ENCODE measurements at regions not wholly inside any gene's neighbourhood (a gene's known extent, or its start where the extent isn't known, plus 50 kb on each side); places are given as distances from the start of the nearest gene placed in this dataset.

GRCh38 chr6:87847135-87847829 lies 145.2 kb upstream of the AKIRIN2 start:
- DNase-seq: no peak

- DNase-seq: no peak
Observed at GRCh38 chr6:87846434-87846833, 144.4 kb upstream of the AKIRIN2 start.

GRCh38 chr6:87840324-87840723 lies 138.3 kb upstream of the AKIRIN2 start:
- DNase-seq: no peak

GRCh38 chr6:87837876-87838275 lies 135.8 kb upstream of the AKIRIN2 start:
- DNase-seq: no peak

- no peak for DNase-seq
Observed at GRCh38 chr6:87837444-87837843, 135.4 kb upstream of the AKIRIN2 start.

GRCh38 chr6:87832025-87832825 lies 130.2 kb upstream of the AKIRIN2 start:
- peak; percentile 97 for DNase-seq

- DNase-seq: no peak
Observed at GRCh38 chr6:87830907-87831306, 128.9 kb upstream of the AKIRIN2 start.

GRCh38 chr6:87829622-87830121 lies 127.6 kb upstream of the AKIRIN2 start:
- no peak for DNase-seq

GRCh38 chr6:87828044-87828443 lies 126.0 kb upstream of the AKIRIN2 start:
- DNase-seq: no peak

GRCh38 chr6:87827346-87827745 lies 125.3 kb upstream of the AKIRIN2 start:
- DNase-seq: no peak

- no peak for DNase-seq
Observed at GRCh38 chr6:87826424-87826823, 124.4 kb upstream of the AKIRIN2 start.

GRCh38 chr6:87825821-87826221 lies 123.8 kb upstream of the AKIRIN2 start:
- no peak for DNase-seq

- DNase-seq: no peak
Observed at GRCh38 chr6:87824958-87825491, 123.0 kb upstream of the AKIRIN2 start.

GRCh38 chr6:87822011-87822410 lies 120.0 kb upstream of the AKIRIN2 start:
- DNase-seq: no peak

- no peak for DNase-seq
Observed at GRCh38 chr6:87820343-87820984, 118.4 kb upstream of the AKIRIN2 start.

- no peak for DNase-seq
Observed at GRCh38 chr6:87817183-87817582, 115.2 kb upstream of the AKIRIN2 start.

- DNase-seq: no peak
Observed at GRCh38 chr6:87815449-87815848, 113.4 kb upstream of the AKIRIN2 start.

GRCh38 chr6:87808005-87808757 lies 106.1 kb upstream of the AKIRIN2 start:
- DNase-seq: no peak

- no peak for DNase-seq
Observed at GRCh38 chr6:87807475-87807874, 105.4 kb upstream of the AKIRIN2 start.

GRCh38 chr6:87806635-87807034 lies 104.6 kb upstream of the AKIRIN2 start:
- peak; percentile 84 for DNase-seq

GRCh38 chr6:87806099-87806498 lies 104.1 kb upstream of the AKIRIN2 start:
- DNase-seq: no peak

- no peak for DNase-seq
Observed at GRCh38 chr6:87803791-87804190, 101.8 kb upstream of the AKIRIN2 start.

- DNase-seq: peak; percentile 24
Observed at GRCh38 chr6:87799651-87800050, 97.6 kb upstream of the AKIRIN2 start.

Data from NCI-H2171 treated with DMSO at 0.1 percent for 48 hours (cell line).